HUES48 (cell line): ENCODE measurements at regions not wholly inside any gene's neighbourhood (a gene's known extent, or its start where the extent isn't known, plus 50 kb on each side); places are given as distances from the start of the nearest gene placed in this dataset.

ENCODE experiments used
- H3K27ac ChIP-seq: one replicate; pipeline ENCODE4 v1.7.0; 2013; ENCODE audit warnings: low read depth, low read length, inconsistent platforms
- H3K27me3 ChIP-seq: 2 replicates; pipeline ENCODE4 v1.6.1; 2013; ENCODE audit warnings: mild to moderate bottlenecking, low read length; ENCODE audit not compliant: control insufficient read depth, insufficient read depth
- H3K36me3 ChIP-seq: 2 replicates; pipeline ENCODE4 v1.6.1; 2013; ENCODE audit warnings: low read length; ENCODE audit not compliant: control insufficient read depth, insufficient read depth
- H3K4me1 ChIP-seq: 2 replicates; pipeline ENCODE4 v1.6.1; 2013; ENCODE audit warnings: mild to moderate bottlenecking, low read length; ENCODE audit not compliant: control insufficient read depth, insufficient read depth
- H3K4me3 ChIP-seq: 2 replicates; pipeline ENCODE4 v1.5.1; 2013; ENCODE audit warnings: mild to moderate bottlenecking, low read depth, low read length
- H3K9ac ChIP-seq: 2 replicates; pipeline ENCODE4 v1.6.1; 2013; ENCODE audit warnings: mild to moderate bottlenecking, low read depth, low read length, moderate library complexity
- H3K9me3 ChIP-seq: 2 replicates; pipeline ENCODE4 v1.6.1; 2013; ENCODE audit warnings: low read length; ENCODE audit not compliant: control insufficient read depth, insufficient read depth

GRCh38 chr10:42933448-42934340, 143.2 kb upstream of the RET start:
- no peaks in the 10 kb centered on the region for H3K36me3 ChIP-seq
- H3K9me3 ChIP-seq = no peaks in the 10 kb centered on the region
- peak overlapping the region; percentile 20; the same call in 1 of the 2 replicates for H3K9ac ChIP-seq
- H3K4me3 ChIP-seq = peak overlapping the region; percentile 78
- peaks cover 8% of the 10 kb centered on the region; the same call in 1 of the 2 replicates for H3K4me1 ChIP-seq
- no peak overlapping the region for H3K27ac ChIP-seq
- H3K27me3 ChIP-seq = peaks cover 40% of the 10 kb centered on the region

- H3K27ac ChIP-seq = no peak overlapping the region
- no peaks in the 10 kb centered on the region for H3K9me3 ChIP-seq
- peaks cover 40% of the 10 kb centered on the region for H3K27me3 ChIP-seq
- H3K4me3 ChIP-seq = peak overlapping the region; percentile 78; the same call in 1 of the 2 replicates
- no peak overlapping the region for H3K9ac ChIP-seq
- H3K4me1 ChIP-seq = peaks cover 8% of the 10 kb centered on the region; the same call in 1 of the 2 replicates
- H3K36me3 ChIP-seq = no peaks in the 10 kb centered on the region
Observed at GRCh38 chr10:42934351-42934811, 142.5 kb upstream of the RET start.

GRCh38 chr10:42934842-42935241, 142.0 kb upstream of the RET start:
- H3K4me1 ChIP-seq = peaks cover 8% of the 10 kb centered on the region; the same call in 1 of the 2 replicates
- no peak overlapping the region for H3K27ac ChIP-seq
- H3K9me3 ChIP-seq = no peaks in the 10 kb centered on the region
- H3K4me3 ChIP-seq = no peak overlapping the region
- peaks cover 40% of the 10 kb centered on the region for H3K27me3 ChIP-seq
- no peaks in the 10 kb centered on the region for H3K36me3 ChIP-seq
- H3K9ac ChIP-seq = no peak overlapping the region

GRCh38 chr10:42935466-42935865, 141.4 kb upstream of the RET start:
- H3K27ac ChIP-seq = no peak overlapping the region
- no peak overlapping the region for H3K4me3 ChIP-seq
- H3K27me3 ChIP-seq = peaks cover 40% of the 10 kb centered on the region
- no peaks in the 10 kb centered on the region for H3K9me3 ChIP-seq
- H3K36me3 ChIP-seq = no peaks in the 10 kb centered on the region
- H3K4me1 ChIP-seq = peaks cover 8% of the 10 kb centered on the region; the same call in 1 of the 2 replicates
- H3K9ac ChIP-seq = no peak overlapping the region

GRCh38 chr10:42936580-42936979, 140.3 kb upstream of the RET start:
- peaks cover 8% of the 10 kb centered on the region; the same call in 1 of the 2 replicates for H3K4me1 ChIP-seq
- peaks cover 40% of the 10 kb centered on the region for H3K27me3 ChIP-seq
- no peaks in the 10 kb centered on the region for H3K36me3 ChIP-seq

GRCh38 chr10:42937048-42937447, 139.8 kb upstream of the RET start:
- Histone ChIP-seq H3K27ac (no peak overlapping the region), H3K9ac (no peak overlapping the region), H3K4me3 (no peak overlapping the region), H3K27me3 (peaks cover 35% of the 10 kb centered on the region), H3K36me3 (no peaks in the 10 kb centered on the region), H3K4me1 (peaks cover 7% of the 10 kb centered on the region; the same call in 1 of the 2 replicates), H3K9me3 (no peaks in the 10 kb centered on the region)

More at GRCh38 chr10:42936580-42936979, 140.3 kb upstream of the RET start:
- H3K9ac ChIP-seq = no peak overlapping the region
- no peaks in the 10 kb centered on the region for H3K9me3 ChIP-seq
- no peak overlapping the region for H3K4me3 ChIP-seq
- H3K27ac ChIP-seq = no peak overlapping the region

- no peaks in the 10 kb centered on the region for H3K9me3 ChIP-seq
- no peak overlapping the region for H3K9ac ChIP-seq
- no peaks in the 10 kb centered on the region for H3K36me3 ChIP-seq
- no peak overlapping the region for H3K4me3 ChIP-seq
- H3K4me1 ChIP-seq = 0 out of 2 replicates have a peak, but pooled peaks cover 2% of the 10 kb centered on the region
- no peak overlapping the region for H3K27ac ChIP-seq
- peaks cover 30% of the 10 kb centered on the region for H3K27me3 ChIP-seq
Observed at GRCh38 chr10:42937649-42938180, 139.2 kb upstream of the RET start.

- H3K9me3 ChIP-seq = no peaks in the 10 kb centered on the region
- H3K27ac ChIP-seq = no peak overlapping the region
- H3K9ac ChIP-seq = no peak overlapping the region
- peaks cover 24% of the 10 kb centered on the region for H3K27me3 ChIP-seq
- H3K36me3 ChIP-seq = no peaks in the 10 kb centered on the region
- no peaks in the 10 kb centered on the region for H3K4me1 ChIP-seq
- H3K4me3 ChIP-seq = no peak overlapping the region
Observed at GRCh38 chr10:42938351-42938750, 138.5 kb upstream of the RET start.

- Histone ChIP-seq H3K36me3 (no peaks in the 10 kb centered on the region), H3K27me3 (peaks cover 15% of the 10 kb centered on the region), H3K4me1 (no peaks in the 10 kb centered on the region), H3K4me3 (no peak overlapping the region), H3K9ac (no peak overlapping the region), H3K27ac (no peak overlapping the region), H3K9me3 (no peaks in the 10 kb centered on the region)
Observed at GRCh38 chr10:42939237-42939636, 137.6 kb upstream of the RET start.

- H3K9ac ChIP-seq = no peak overlapping the region
- no peaks in the 10 kb centered on the region for H3K9me3 ChIP-seq
- H3K27me3 ChIP-seq = peaks cover 10% of the 10 kb centered on the region
- no peak overlapping the region for H3K4me3 ChIP-seq
- no peaks in the 10 kb centered on the region for H3K4me1 ChIP-seq
- H3K27ac ChIP-seq = no peak overlapping the region
- H3K36me3 ChIP-seq = no peaks in the 10 kb centered on the region
Observed at GRCh38 chr10:42939685-42940366, 137.0 kb upstream of the RET start.
